SK-N-SH (cell line): ENCODE measurements at regions not wholly inside any gene's neighbourhood (a gene's known extent, or its start where the extent isn't known, plus 50 kb on each side); places are given as distances from the start of the nearest gene placed in this dataset.

Experiments
- CTCF ChIA-PET: fragments of 300-600, 350-600 bp; formaldehyde crosslinking; extraction: SDS; loops from one replicate; lab custom pipeline; 2021; lab: Yijun Ruan, JAX
- POLR2A ChIA-PET: fragments of 350-600 bp; sonication (Branson Sonifier 250); formaldehyde crosslinking; extraction: SDS; loops from one replicate; lab custom pipeline; 2020; ENCODE audit warnings: antibody characterized with exemption, inconsistent platforms; lab: Yijun Ruan, JAX
- DNase-seq: peaks from one replicate; pipeline ENCODE4 v3.0.0; 2012
- H2AFZ ChIP-seq: fragments of 200-600 bp; sonication (generic); 2 replicates; pipeline ENCODE4 v1.8.1; 2016; ENCODE audit warnings: antibody characterized with exemption, mild to moderate bottlenecking, low read depth
- H3F3A ChIP-seq: fragments of 200-600 bp; sonication (generic); replicated peaks from 2 replicates; pipeline ENCODE3; 2016; ENCODE audit warnings: antibody characterized with exemption, mild to moderate bottlenecking; ENCODE audit not compliant: insufficient read depth
- H3K27ac ChIP-seq, 2 experiments: fragments of 200-500 bp in 1 of 2; fragments of 200-600 bp in 1 of 2; sonication (Bioruptor generic) in 1 of 2; sonication (generic), shearing (Covaris generic) in 1 of 2; 2 replicates each; pipeline versions ENCODE4 v1.5.1 to v1.6.1; 2014 to 2016; ENCODE audit warnings: low read depth in 2 of 2, inconsistent platforms in 1 of 2, low read length in 1 of 2, mild to moderate bottlenecking in 1 of 2, mixed read lengths in 1 of 2
- H3K27me3 ChIP-seq: fragments of 200-600 bp; sonication (generic), shearing (Covaris generic); 2 replicates; pipeline ENCODE4 v1.6.1; 2016; ENCODE audit warnings: mixed run types; ENCODE audit not compliant: insufficient read depth
- H3K36me3 ChIP-seq, 2 experiments: fragments of 200-500 bp in 1 of 2; fragments of 200-600 bp in 1 of 2; sonication (Bioruptor generic) in 1 of 2; sonication (generic) in 1 of 2; replicated peaks in 1 of 2; 2 replicates each; pipeline versions ENCODE3 to v1.5.1; 2014 to 2016; ENCODE audit warnings: low read length in 1 of 2, mild to moderate bottlenecking in 1 of 2; ENCODE audit not compliant: insufficient read depth in 2 of 2, control insufficient read depth in 1 of 2
- H3K4me1 ChIP-seq, 2 experiments: fragments of 200-500 bp in 1 of 2; fragments of 200-600 bp in 1 of 2; sonication (Bioruptor generic) in 1 of 2; sonication (generic), shearing (Covaris generic) in 1 of 2; 2 replicates each; pipeline versions ENCODE4 v1.5.1 to v1.6.1; 2014 to 2016; ENCODE audit warnings: low read depth in 1 of 2, low read length in 1 of 2, mixed run types in 1 of 2; ENCODE audit not compliant: insufficient read depth in 2 of 2, control insufficient read depth in 1 of 2
- H3K4me2 ChIP-seq: fragments of 200-600 bp; sonication (generic), shearing (Covaris generic); 2 replicates; pipeline ENCODE4 v1.6.1; 2017; ENCODE audit warnings: mixed run types
- H3K4me3 ChIP-seq, 2 experiments: fragments of 200-500 bp in 1 of 2; fragments of 200-600 bp in 1 of 2; sonication (Bioruptor generic) in 1 of 2; sonication (generic), shearing (Covaris generic) in 1 of 2; 2 replicates each; pipeline versions ENCODE4 v1.5.1 to v1.8.1; 2014 to 2016; ENCODE audit warnings: low read depth in 2 of 2, inconsistent platforms in 1 of 2, low read length in 1 of 2, mild to moderate bottlenecking in 1 of 2, mixed read lengths in 1 of 2, moderate library complexity in 1 of 2
- H3K79me2 ChIP-seq: fragments of 200-600 bp; sonication (generic); 2 replicates; pipeline ENCODE4 v1.8.1; 2017; ENCODE audit warnings: mild to moderate bottlenecking; ENCODE audit not compliant: insufficient read depth
- H3K9ac ChIP-seq: fragments of 200-600 bp; sonication (generic); 2 replicates; pipeline ENCODE4 v1.6.1; 2017; ENCODE audit warnings: mixed run types
- H3K9me2 ChIP-seq: fragments of 200-600 bp; sonication (generic); 2 replicates; pipeline ENCODE4 v1.6.1; 2017; ENCODE audit warnings: mixed run types
- H3K9me3 ChIP-seq: fragments of 200-600 bp; sonication (generic); 2 replicates; pipeline ENCODE4 v1.6.1; 2017; ENCODE audit warnings: mixed run types, mild to moderate bottlenecking, moderate library complexity
- H4K20me1 ChIP-seq: fragments of 200-600 bp; sonication (generic); 2 replicates; pipeline ENCODE4 v1.6.1; 2017; ENCODE audit warnings: mild to moderate bottlenecking, mixed run types; ENCODE audit not compliant: insufficient read depth
- CHD2 ChIP-seq: fragments of 150-350 bp; IDR thresholded peaks from 2 replicates; pipeline ENCODE4 v1.6.1; 2018; ENCODE audit warnings: low read length; ENCODE audit not compliant: partially characterized antibody
- CTCF ChIP-seq: fragments of 200-600 bp; sonication (generic); IDR thresholded peaks from 2 replicates; pipeline ENCODE4 v1.6.1; 2017; ENCODE audit warnings: antibody characterized with exemption, mild to moderate bottlenecking, moderate library complexity
- EZH2phosphoT487 ChIP-seq: fragments of 200-600 bp; sonication (generic); IDR thresholded peaks from 2 replicates; pipeline ENCODE4 v1.6.1; 2017; ENCODE audit warnings: low read depth, mixed run types, mild to moderate bottlenecking, antibody characterized with exemption, moderate library complexity, borderline replicate concordance
- FOSL2 ChIP-seq: IDR thresholded peaks from 2 replicates; pipeline ENCODE4 v1.4.0; 2012; ENCODE audit warnings: low read depth, mild to moderate bottlenecking, moderate library complexity, borderline replicate concordance
- GABPA ChIP-seq: IDR thresholded peaks from 2 replicates; pipeline ENCODE4 v1.4.0; 2012; ENCODE audit warnings: low read depth, mild to moderate bottlenecking
- IRF3 ChIP-seq: fragments of 150-350 bp; IDR thresholded peaks from 2 replicates; pipeline ENCODE4 v1.6.1; 2016; ENCODE audit warnings: mild to moderate bottlenecking, low read depth, low read length
- JUND ChIP-seq: IDR thresholded peaks from 2 replicates; pipeline ENCODE4 v1.4.0; 2012
- PBX3 ChIP-seq: IDR thresholded peaks from 2 replicates; pipeline ENCODE4; 2012
- RAD21 ChIP-seq: IDR thresholded peaks from 2 replicates; pipeline ENCODE4 v1.6.1; 2012; ENCODE audit warnings: mild to moderate bottlenecking, low read length
- REST ChIP-seq: IDR thresholded peaks from 2 replicates; pipeline ENCODE4 v1.6.1; 2012; ENCODE audit warnings: mild to moderate bottlenecking, low read depth, low read length, moderate library complexity
- RXRA ChIP-seq: IDR thresholded peaks from 2 replicates; pipeline ENCODE4 v1.4.0; 2012; ENCODE audit warnings: low read depth, mild to moderate bottlenecking, borderline replicate concordance
- SIN3A ChIP-seq: IDR thresholded peaks from 2 replicates; pipeline ENCODE4 v1.6.1; 2012; ENCODE audit warnings: low read depth, mild to moderate bottlenecking, low read length, moderate library complexity, borderline replicate concordance
- WGBS: methylation state at CpG from one replicate; pipeline ENCODE4 v1.1.6; 2017; ENCODE audit warnings: low lambda C conversion rate; 5-methylcytosine and 5-hydroxymethylcytosine counted together

- TF ChIP-seq REST (no peak), IRF3 (no peak), RXRA (no peak), GABPA (no peak), CHD2 (no peak), FOSL2 (no peak), EZH2phosphoT487 (no peak), CTCF (no peak), RAD21 (no peak), SIN3A (no peak)
Observed at GRCh38 chr7:93736668-93737369, 153.7 kb downstream of the TFPI2 start (continued).

- TF ChIP-seq JUND (no peak), PBX3 (0 out of 2 replicates have a peak, but pooled peaks have one; percentile 23)
- no peak overlapping the region for H3K4me2 ChIP-seq
- H3K79me2 ChIP-seq = no peaks in the 10 kb centered on the region
- H3K9ac ChIP-seq = no peak overlapping the region
- no peak overlapping the region for H2AFZ ChIP-seq
- H3K4me3 ChIP-seq = no peak overlapping the region
- H3K4me1 ChIP-seq = peaks cover 0 to 3% of the 10 kb centered on the region in 2 experiments; a peak in 1 of 4 replicates
- H3K9me3 ChIP-seq = no peaks in the 10 kb centered on the region; the same call in 1 of the 2 replicates
- H3F3A ChIP-seq = no peaks in the 10 kb centered on the region
- no peak overlapping the region for H3K27ac ChIP-seq
- CTCF ChIA-PET = interaction anchor here (2.4 kb wide), 1 partner anchor 13 kb away, joined by 9 read pairs; no protein-coding TSS in a partner anchor
- no peaks in the 10 kb centered on the region for H3K27me3 ChIP-seq
- H3K36me3 ChIP-seq = no peaks in the 10 kb centered on the region
- H3K9me2 ChIP-seq = no peaks in the 10 kb centered on the region
- DNase-seq = no peak
- POLR2A ChIA-PET = no interaction called here
- no peaks in the 10 kb centered on the region for H4K20me1 ChIP-seq
- 54% methylated on average over 2 of the region's 2 CpGs for WGBS
Observed at GRCh38 chr7:93728292-93728691, 153.8 kb upstream of the CALCR start.
